ENCODE measurements at regions not wholly inside any gene's neighbourhood (a gene's known extent, or its start where the extent isn't known, plus 50 kb on each side); places are given as distances from the start of the nearest gene placed in this dataset.

DNA sequence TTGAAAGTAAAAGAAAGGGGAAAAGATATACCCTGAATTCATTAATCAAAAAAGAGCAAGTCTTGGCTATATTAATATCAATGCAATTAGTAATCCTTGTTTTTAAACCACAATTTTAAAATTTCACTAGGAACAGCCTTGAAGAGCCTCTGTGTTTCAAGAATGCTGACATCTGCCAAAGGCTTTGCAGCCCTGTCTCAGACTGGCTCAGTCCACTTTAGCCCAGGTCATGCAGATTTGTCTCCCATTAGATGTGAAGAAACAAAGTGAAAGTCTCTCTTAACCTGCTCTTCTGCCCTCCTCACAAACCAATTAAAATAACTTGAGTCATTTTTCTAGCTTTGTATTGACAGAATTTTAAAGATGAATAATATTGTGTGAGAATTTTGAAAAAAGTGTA, 102.7 kb upstream of the CARMIL1 start:
- H3K27me3 ChIP-seq (ENCODE audit: control insufficient read depth, insufficient read depth, low read length) = no peaks in the 10 kb centered on the region
- peak overlapping the region; percentile 33; the same call in 1 of the 2 replicates for H2BK20ac ChIP-seq (ENCODE audit: low read depth, low read length)
- H2BK120ac ChIP-seq (ENCODE audit: low read depth, low read length) = peak overlapping the region; percentile 56; the same call in 1 of the 2 replicates
- no peak overlapping the region for H3K14ac ChIP-seq (replicated peaks; ENCODE audit: low read depth, low read length)
- H3K9ac ChIP-seq (ENCODE audit: low read depth, low read length) = no peak overlapping the region
- TF ChIP-seq MXI1 (IDR thresholded peaks at IDR 0.05; ENCODE audit: borderline replicate concordance, low read depth, low read length) = no peak
- H2AK9ac ChIP-seq (replicated peaks; ENCODE audit: low read depth, low read length, poor library complexity) = no peak overlapping the region
- no peak overlapping the region for H3K23ac ChIP-seq (ENCODE audit: low read depth, low read length)
- 0 out of 2 replicates have a peak overlapping the region, but pooled peaks have one; percentile 24 for H3K18ac ChIP-seq (ENCODE audit: low read depth, low read length)
- H2BK5ac ChIP-seq (ENCODE audit: low read depth, low read length, poor library complexity, severe bottlenecking) = no peak overlapping the region
- no peak overlapping the region for H3K4ac ChIP-seq (ENCODE audit: low read depth, low read length)
- no peak overlapping the region for H2AFZ ChIP-seq (replicated peaks; ENCODE audit: low read length, poor library complexity)
- no peak overlapping the region; the same call in 1 of the 2 replicates for H4K91ac ChIP-seq (ENCODE audit: insufficient read depth, low read depth, low read length)
- H3K79me1 ChIP-seq (ENCODE audit: low read depth in 1 of 2, low read length in 2 of 2) = no peaks in the 10 kb centered on the region; a peak in 1 of 4 replicates
- H4K8ac ChIP-seq (ENCODE audit: low read depth in 2 of 2, low read length in 2 of 2) = no peak overlapping the region
- BruUV-seq (replicated peaks) = no TSS peak
- ATAC-seq (ENCODE audit: low read depth) (no peak), DNase-seq (no peak)
- no peak overlapping the region for H3K56ac ChIP-seq (ENCODE audit: extremely low read depth, insufficient read depth, low read length)
- dilution Hi-C loops (cut with HindIII; ENCODE audit: low sequenced_read_pairs, unreplicated experiment) (no loop called here), intact Hi-C loops (cut with micrococcal nuclease) (no loop called here), in situ Hi-C loops (cut with MboI; ENCODE audit: low sequenced_read_pairs) (no loop called here)
- H3K4me3 ChIP-seq (ENCODE audit: insufficient read depth, low read depth, low read length) = no peak overlapping the region
- peak overlapping the region; percentile 62; the same call in 2 of the 3 replicates for H2BK15ac ChIP-seq (ENCODE audit: low read depth, low read length)
- no peak overlapping the region for H2AK5ac ChIP-seq (ENCODE audit: low read depth, low read length)
- H3K4me1 ChIP-seq (ENCODE audit: control insufficient read depth, insufficient read depth, low read length) = peaks cover 19% of the 10 kb centered on the region
- H3K9me3 ChIP-seq (ENCODE audit: control insufficient read depth, insufficient read depth, low read length) = 0 out of 2 replicates have a peak, but pooled peaks cover 2% of the 10 kb centered on the region
- no peaks in the 10 kb centered on the region for H4K20me1 ChIP-seq (ENCODE audit: insufficient read depth, low read length)
- POLR2A ChIA-PET (ENCODE audit: unreplicated experiment) = no interaction called here
- H3K9me1 ChIP-seq (ENCODE audit: insufficient read depth, low read length) = peaks cover 6% of the 10 kb centered on the region; the same call in 1 of the 2 replicates
- no peak overlapping the region for H4K5ac ChIP-seq (ENCODE audit: low read depth, low read length)
- H3K4me2 ChIP-seq (ENCODE audit: low read depth, low read length) = no peak overlapping the region
- H3K36me3 ChIP-seq (ENCODE audit: control insufficient read depth, insufficient read depth, low read length) = no peaks in the 10 kb centered on the region
- CTCF ChIA-PET = no interaction called here
- no peak overlapping the region for H3K27ac ChIP-seq (ENCODE audit: insufficient read depth, low read length)

Data from IMR-90 (cell line).